T-cell (primary cell): ENCODE measurements at regions not wholly inside any gene's neighbourhood (a gene's known extent, or its start where the extent isn't known, plus 50 kb on each side); places are given as distances from the start of the nearest gene placed in this dataset.

Experiments used
- ATAC-seq, 4 experiments: fragments of 200-7000 bp in 3 of 4; fragments of 150-1000 bp in 1 of 4; cut with Tn5 transposase; replicated peaks in 1 of 4; 1 replicate in 3 of 4; 2 replicates in 1 of 4; pipeline ENCODE4 v1.10.0; 2021; ENCODE audit warnings: moderate library complexity in 3 of 4, mild to moderate bottlenecking in 2 of 4, moderate number of reproducible peaks in 1 of 4
- CTCF ChIA-PET, 2 donors: fragments of 300-600 bp; sonication (Branson Sonifier 250); formaldehyde crosslinking; loops; one replicate each; lab custom pipeline; 2022; ENCODE audit warnings: antibody characterized with exemption in 2 of 2; lab: Charles Lee
- POLR2A ChIA-PET, 2 donors: fragments of 300-600 bp; sonication (Branson Sonifier 250); formaldehyde crosslinking; loops; one replicate each; lab custom pipeline; 2022; ENCODE audit warnings: antibody characterized with exemption in 2 of 2; lab: Charles Lee
- DNase-seq, 35 experiments: peaks; one replicate each; pipeline versions ENCODE4 v3.0.0 to v3.0.0-alpha.2; 2013 to 2023
- H3K27ac ChIP-seq: one replicate; pipeline ENCODE4 v1.5.1; 2013; ENCODE audit warnings: low read length
- H3K27me3 ChIP-seq, 2 experiments: replicated peaks in 1 of 2; 1 replicate in 1 of 2; 2 replicates in 1 of 2; pipeline versions ENCODE4 v1.6.1 to v1.7.0; 2013; ENCODE audit warnings: low read length in 1 of 2, mixed read lengths in 1 of 2; ENCODE audit not compliant: control insufficient read depth in 2 of 2, insufficient read depth in 2 of 2; ENCODE audit errors: extremely low read depth in 1 of 2
- H3K36me3 ChIP-seq, 2 donors: 1 replicate in 1 of 2; 2 replicates in 1 of 2; pipeline versions ENCODE4 v1.6.1 to v1.7.0; 2013; ENCODE audit warnings: low read length in 1 of 2; ENCODE audit not compliant: control insufficient read depth in 2 of 2, insufficient read depth in 1 of 2; ENCODE audit errors: extremely low read depth in 1 of 2
- H3K4me1 ChIP-seq, 2 experiments: 1 replicate in 1 of 2; 2 replicates in 1 of 2; pipeline versions ENCODE4 v1.6.1 to v1.7.0; 2013; ENCODE audit warnings: low read length in 2 of 2, mixed read lengths in 1 of 2; ENCODE audit not compliant: insufficient read depth in 2 of 2, control insufficient read depth in 1 of 2; ENCODE audit errors: extremely low read depth in 1 of 2
- H3K4me3 ChIP-seq, 2 donors: 1 replicate in 1 of 2; 2 replicates in 1 of 2; pipeline versions ENCODE4 v1.5.1 to v1.7.0; 2013; ENCODE audit warnings: mild to moderate bottlenecking in 2 of 2, low read length in 1 of 2, moderate library complexity in 1 of 2; ENCODE audit not compliant: control insufficient read depth in 1 of 2; ENCODE audit errors: extremely low read depth in 1 of 2
- H3K9me3 ChIP-seq: 2 replicates; pipeline ENCODE4 v1.7.0; 2013
- H3K27ac Mint-ChIP-seq, 2 donors: one replicate each; pipeline ENCODE4 v1.8.0; 2020 to 2021; ENCODE audit warnings: mild to moderate bottlenecking in 2 of 2, mixed read lengths in 2 of 2
- H3K27me3 Mint-ChIP-seq, 2 donors: one replicate each; pipeline ENCODE4 v1.8.0; 2021 to 2022; ENCODE audit warnings: mixed read lengths in 2 of 2
- H3K36me3 Mint-ChIP-seq: one replicate; pipeline ENCODE4 v1.8.0; 2021; ENCODE audit warnings: mixed read lengths
- H3K4me1 Mint-ChIP-seq, 3 donors: one replicate each; pipeline ENCODE4 v1.8.0; 2020 to 2022; ENCODE audit warnings: mixed read lengths in 3 of 3, mild to moderate bottlenecking in 1 of 3
- H3K4me3 Mint-ChIP-seq, 3 donors: one replicate each; pipeline ENCODE4 v1.8.0; 2020 to 2022; ENCODE audit warnings: mild to moderate bottlenecking in 3 of 3, mixed read lengths in 3 of 3, moderate library complexity in 3 of 3
- H3K9me3 Mint-ChIP-seq, 3 donors: one replicate each; pipeline ENCODE4 v1.8.0; 2020 to 2022; ENCODE audit warnings: mixed read lengths in 3 of 3
- WGBS: methylation state at CpG from one replicate; pipeline ENCODE4 v1.1.5; 2013; ENCODE audit warnings: missing lambda C conversion rate; ENCODE audit not compliant: insufficient coverage; 5-methylcytosine and 5-hydroxymethylcytosine counted together

DNA sequence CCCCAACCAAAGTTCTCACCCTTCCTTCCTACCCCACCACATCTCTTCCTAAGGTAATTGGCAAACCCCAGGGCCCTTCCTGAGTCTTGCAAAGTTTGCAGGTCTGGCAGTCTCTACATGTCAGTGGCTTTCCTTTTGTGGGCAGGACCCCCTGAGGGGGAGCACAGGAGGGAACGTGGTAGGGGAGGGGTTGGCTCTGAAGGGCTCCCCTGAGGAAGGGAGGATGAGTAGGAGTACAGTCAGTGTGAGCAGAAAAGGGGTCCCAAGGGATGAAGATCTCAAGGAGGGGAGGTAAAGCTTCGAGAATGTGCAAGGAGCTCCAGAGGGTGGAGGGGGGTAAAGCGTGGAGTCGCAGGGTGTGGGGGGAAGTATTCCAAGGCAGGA, 206.9 kb downstream of the RAB11FIP4 start:
- CTCF ChIA-PET, result interaction anchor here in 1 of 2 donors (0.6 kb wide), 1 partner anchor 45 kb away, joined by 5 read pairs; no protein-coding TSS in a partner anchor

GRCh38 chr17:31597646-31598398, 206.3 kb downstream of the RAB11FIP4 start:
- no peak overlapping the region for H3K27ac Mint-ChIP-seq
- H3K4me1 Mint-ChIP-seq, result no peaks in the 10 kb centered on the region
- Histone ChIP-seq H3K36me3 (no peaks in the 10 kb centered on the region), H3K9me3 (no peaks in the 10 kb centered on the region), H3K27ac (no peak overlapping the region), H3K4me1 (no peaks in the 10 kb centered on the region), H3K27me3 (peaks cover 0 to 15% of the 10 kb centered on the region in 2 experiments), H3K4me3 (no peak overlapping the region)
- ChIA-PET CTCF (interaction anchor here (0.6 kb wide), 2 partner anchors 12 to 44 kb away, joined by 3 to 5 read pairs; no protein-coding TSS in a partner anchor), POLR2A (no interaction called here)
- H3K9me3 Mint-ChIP-seq, result no peaks in the 10 kb centered on the region
- ATAC-seq (no peak), DNase-seq (no peak)
- peaks cover 0 to under 1% of the 10 kb centered on the region in 2 donors for H3K27me3 Mint-ChIP-seq
- 93% methylated on average over 7 of the region's 10 CpGs for WGBS
- no peak overlapping the region for H3K4me3 Mint-ChIP-seq
- H3K36me3 Mint-ChIP-seq, result no peaks in the 10 kb centered on the region

More for the DNA sequence above, 206.9 kb downstream of the RAB11FIP4 start:
- Histone ChIP-seq H3K4me3 (no peak overlapping the region), H3K36me3 (no peaks in the 10 kb centered on the region), H3K27ac (no peak overlapping the region), H3K4me1 (no peaks in the 10 kb centered on the region), H3K27me3 (peaks cover 0 to 18% of the 10 kb centered on the region in 2 experiments), H3K9me3 (no peaks in the 10 kb centered on the region)
- Mint-ChIP-seq H3K9me3 (no peaks in the 10 kb centered on the region), H3K27ac (no peak overlapping the region), H3K4me1 (no peaks in the 10 kb centered on the region), H3K36me3 (no peaks in the 10 kb centered on the region), H3K27me3 (peaks cover 0 to 2% of the 10 kb centered on the region in 2 donors), H3K4me3 (no peak overlapping the region)
- 58% methylated on average over 4 of the region's 4 CpGs for WGBS
- DNase-seq (no peak), ATAC-seq (no peak)
- POLR2A ChIA-PET, result no interaction called here

- ATAC-seq (peak in 1 of 4 experiments; percentile 46), DNase-seq (peak in 1 of 35 experiments; percentile 33)
- no peak overlapping the region for H3K27ac Mint-ChIP-seq
- no peaks in the 10 kb centered on the region for H3K36me3 ChIP-seq
- ChIA-PET POLR2A (no interaction called here), CTCF (no interaction called here)
- WGBS, result 66% methylated on average over 14 of the region's 16 CpGs
- H3K9me3 Mint-ChIP-seq, result no peaks in the 10 kb centered on the region
- no peak overlapping the region for H3K27ac ChIP-seq
- no peak overlapping the region for H3K4me3 Mint-ChIP-seq
- H3K36me3 Mint-ChIP-seq, result no peaks in the 10 kb centered on the region
- peaks cover 0 to 17% of the 10 kb centered on the region in 2 experiments for H3K27me3 ChIP-seq
- no peaks in the 10 kb centered on the region for H3K9me3 ChIP-seq
- no peak overlapping the region for H3K4me3 ChIP-seq
- no peaks in the 10 kb centered on the region for H3K4me1 ChIP-seq
- H3K4me1 Mint-ChIP-seq, result no peaks in the 10 kb centered on the region
- H3K27me3 Mint-ChIP-seq, result no peaks in the 10 kb centered on the region
These were observed 205.2 kb downstream of the RAB11FIP4 start for GRCh38 chr17:31596382-31597323.

DNA sequence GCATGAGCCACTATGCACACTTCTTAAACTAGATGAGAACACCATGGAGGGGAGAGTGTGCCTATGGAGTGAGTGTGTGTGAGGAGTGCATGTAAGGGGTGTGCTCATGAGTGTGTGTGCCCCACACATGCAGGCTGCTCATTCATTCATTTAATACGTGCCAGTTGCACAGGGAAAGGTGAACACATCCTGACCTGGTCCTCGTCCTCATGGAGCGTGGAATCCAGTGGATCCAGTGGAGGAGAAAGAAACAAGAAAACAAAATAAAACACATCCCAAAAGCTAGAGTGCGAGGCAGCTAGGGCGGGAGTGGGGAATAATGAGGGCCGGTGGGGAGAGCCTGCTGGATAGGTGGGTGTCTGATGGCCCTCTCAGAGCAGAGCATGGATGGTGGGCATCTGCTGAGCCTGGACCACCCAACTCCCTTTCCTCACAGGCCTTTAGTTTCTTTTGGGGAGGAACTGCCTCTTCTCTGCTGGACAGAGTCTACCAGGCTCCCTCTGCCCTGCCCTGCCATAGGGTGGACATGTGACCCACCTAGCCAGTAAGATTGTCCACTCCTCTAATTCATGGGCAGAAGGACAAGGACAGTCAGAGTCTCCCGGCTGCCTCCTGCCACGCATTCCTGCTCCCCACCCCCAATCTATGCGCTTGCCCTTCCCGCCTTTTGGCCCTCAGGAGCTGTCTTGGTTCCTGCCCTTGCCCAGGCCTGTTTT, 204.3 kb downstream of the RAB11FIP4 start:
- H3K9me3 Mint-ChIP-seq, result no peaks in the 10 kb centered on the region

GRCh38 chr17:31595076-31595475, 203.6 kb downstream of the RAB11FIP4 start:
- ChIA-PET CTCF (no interaction called here), POLR2A (no interaction called here)
- no peak overlapping the region for H3K27ac Mint-ChIP-seq
- no peak for ATAC-seq
- 92% methylated on average over 1 of the region's 2 CpGs for WGBS
- no peaks in the 10 kb centered on the region for H3K27me3 Mint-ChIP-seq
- Histone ChIP-seq H3K36me3 (no peaks in the 10 kb centered on the region), H3K9me3 (no peaks in the 10 kb centered on the region), H3K27ac (no peak overlapping the region), H3K4me1 (no peaks in the 10 kb centered on the region), H3K4me3 (no peak overlapping the region), H3K27me3 (peaks cover 0 to 17% of the 10 kb centered on the region in 2 experiments)
- DNase-seq, result no peak
- H3K4me1 Mint-ChIP-seq, result no peaks in the 10 kb centered on the region
- no peak overlapping the region for H3K4me3 Mint-ChIP-seq
- H3K36me3 Mint-ChIP-seq, result no peaks in the 10 kb centered on the region
- no peaks in the 10 kb centered on the region for H3K9me3 Mint-ChIP-seq

More for the DNA sequence above, 204.3 kb downstream of the RAB11FIP4 start:
- H3K27me3 Mint-ChIP-seq, result no peaks in the 10 kb centered on the region
- Histone ChIP-seq H3K27me3 (peaks cover 0 to 17% of the 10 kb centered on the region in 2 experiments), H3K36me3 (no peaks in the 10 kb centered on the region), H3K4me1 (no peaks in the 10 kb centered on the region), H3K9me3 (no peaks in the 10 kb centered on the region), H3K4me3 (no peak overlapping the region), H3K27ac (no peak overlapping the region)
- CTCF ChIA-PET, result no interaction called here
- POLR2A ChIA-PET, result no interaction called here
- no peak for ATAC-seq
- H3K4me3 Mint-ChIP-seq, result no peak overlapping the region
- WGBS, result no CpG with 5 or more reads among the region's 10 CpGs
- DNase-seq, result no peak
- H3K4me1 Mint-ChIP-seq, result no peaks in the 10 kb centered on the region
- no peaks in the 10 kb centered on the region for H3K36me3 Mint-ChIP-seq
- H3K27ac Mint-ChIP-seq, result no peak overlapping the region

DNA sequence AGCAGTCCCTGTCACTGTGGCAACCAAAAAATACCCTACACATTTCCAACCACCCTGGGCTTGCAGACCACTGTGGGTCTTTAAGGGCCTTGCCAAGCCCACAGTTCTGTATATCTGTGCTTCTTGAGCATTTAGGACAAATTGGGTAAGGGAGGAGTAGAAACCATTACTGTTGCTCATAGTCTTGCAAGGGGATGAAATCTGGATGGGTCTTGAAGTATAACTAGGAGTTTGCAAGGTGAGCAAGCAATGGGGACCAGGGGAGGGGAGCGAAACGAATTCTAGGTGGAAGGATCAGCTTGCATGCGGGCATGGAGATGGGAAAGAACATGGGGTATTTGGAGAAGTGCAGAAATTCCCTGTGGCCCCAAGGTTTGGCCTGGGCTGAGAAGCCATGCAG, 202.9 kb downstream of the RAB11FIP4 start:
- H3K9me3 Mint-ChIP-seq, result no peaks in the 10 kb centered on the region
- no peaks in the 10 kb centered on the region for H3K27me3 Mint-ChIP-seq
- ATAC-seq (no peak), DNase-seq (no peak)
- POLR2A ChIA-PET, result no interaction called here
- H3K36me3 Mint-ChIP-seq, result no peaks in the 10 kb centered on the region
- Histone ChIP-seq H3K4me3 (no peak overlapping the region), H3K27me3 (peaks cover 0 to 13% of the 10 kb centered on the region in 2 experiments), H3K36me3 (no peaks in the 10 kb centered on the region), H3K27ac (no peak overlapping the region), H3K4me1 (no peaks in the 10 kb centered on the region), H3K9me3 (no peaks in the 10 kb centered on the region)
- H3K4me1 Mint-ChIP-seq, result no peaks in the 10 kb centered on the region
- H3K27ac Mint-ChIP-seq, result no peak overlapping the region
- CTCF ChIA-PET, result interaction anchor here in 1 of 2 donors (0.6 kb wide), 1 partner anchor 226 kb away, joined by 4 read pairs; no protein-coding TSS in a partner anchor
- no peak overlapping the region for H3K4me3 Mint-ChIP-seq
- 89% methylated on average over 3 of the region's 3 CpGs for WGBS
